IMR-90 (cell line): ENCODE measurements at regions not wholly inside any gene's neighbourhood (a gene's known extent, or its start where the extent isn't known, plus 50 kb on each side); places are given as distances from the start of the nearest gene placed in this dataset.

Experiments used
- ATAC-seq: fragments of 200-7000 bp; cut with Tn5 transposase; 2 replicates; pipeline ENCODE4 v1.9.1; 2020; ENCODE audit warnings: low read depth, mild to moderate bottlenecking, moderate library complexity
- BruUV-seq: library from RNA; stranded (reverse); fragments of 400-500 nt; replicated peaks from 2 replicates; lab custom pipeline; 2021; lab: Mats Ljungman, UMichigan
- CTCF ChIA-PET: fragments of 300-600 bp; formaldehyde crosslinking; extraction: SDS; loops from one replicate; lab custom pipeline; 2021; ENCODE audit warnings: antibody characterized with exemption; lab: Yijun Ruan, JAX
- POLR2A ChIA-PET: fragments of 300-600 bp; sonication (Branson Sonifier 250); formaldehyde crosslinking; loops from one replicate; lab custom pipeline; 2022; ENCODE audit warnings: antibody characterized with exemption; ENCODE audit not compliant: unreplicated experiment; lab: Charles Lee
- DNase-seq: peaks from one replicate; pipeline ENCODE4 v3.0.0; 2013
- H2AFZ ChIP-seq: replicated peaks from 2 replicates; pipeline ENCODE3; 2013; ENCODE audit warnings: low read length, mild to moderate bottlenecking; ENCODE audit not compliant: poor library complexity
- H2AK5ac ChIP-seq: 2 replicates; pipeline ENCODE4 v1.6.1; 2013; ENCODE audit warnings: low read depth, low read length, inconsistent platforms
- H2AK9ac ChIP-seq: replicated peaks from 2 replicates; pipeline ENCODE3; 2013; ENCODE audit warnings: mild to moderate bottlenecking, low read depth, low read length, moderate library complexity; ENCODE audit not compliant: poor library complexity
- H2BK120ac ChIP-seq: 2 replicates; pipeline ENCODE4 v1.6.1; 2013; ENCODE audit warnings: low read depth, low read length, inconsistent platforms
- H2BK15ac ChIP-seq: 3 replicates; pipeline ENCODE4 v1.6.1; 2013; ENCODE audit warnings: low read depth, low read length, inconsistent platforms
- H2BK20ac ChIP-seq: 2 replicates; pipeline ENCODE4 v1.6.1; 2013; ENCODE audit warnings: low read depth, mild to moderate bottlenecking, inconsistent platforms, low read length, moderate library complexity
- H2BK5ac ChIP-seq: 2 replicates; pipeline ENCODE4 v1.6.1; 2013; ENCODE audit warnings: mild to moderate bottlenecking, low read depth, low read length, inconsistent platforms; ENCODE audit not compliant: poor library complexity, severe bottlenecking
- H3K14ac ChIP-seq: replicated peaks from 2 replicates; pipeline ENCODE4 v1.6.1; 2013; ENCODE audit warnings: low read depth, low read length, inconsistent platforms
- H3K18ac ChIP-seq: 2 replicates; pipeline ENCODE4 v1.6.1; 2013; ENCODE audit warnings: low read depth, low read length, control low read depth
- H3K23ac ChIP-seq: 2 replicates; pipeline ENCODE4 v1.6.1; 2013; ENCODE audit warnings: low read depth, low read length, inconsistent platforms
- H3K27ac ChIP-seq: 2 replicates; pipeline ENCODE4 v1.5.1; 2013; ENCODE audit warnings: mild to moderate bottlenecking, control low read depth, low read length; ENCODE audit not compliant: insufficient read depth
- H3K27me3 ChIP-seq: 2 replicates; pipeline ENCODE4 v1.6.1; 2013; ENCODE audit warnings: low read length; ENCODE audit not compliant: control insufficient read depth, insufficient read depth
- H3K36me3 ChIP-seq: 2 replicates; pipeline ENCODE4 v1.6.1; 2013; ENCODE audit warnings: low read length, mixed read lengths; ENCODE audit not compliant: control insufficient read depth, insufficient read depth
- H3K4ac ChIP-seq: 2 replicates; pipeline ENCODE4 v1.6.1; 2013; ENCODE audit warnings: low read depth, low read length, inconsistent platforms
- H3K4me1 ChIP-seq: 2 replicates; pipeline ENCODE4 v1.6.1; 2013; ENCODE audit warnings: low read length, mixed read lengths; ENCODE audit not compliant: control insufficient read depth, insufficient read depth
- H3K4me2 ChIP-seq: 2 replicates; pipeline ENCODE4 v1.6.1; 2013; ENCODE audit warnings: low read depth, mild to moderate bottlenecking, control low read depth, low read length, moderate library complexity
- H3K4me3 ChIP-seq: 2 replicates; pipeline ENCODE4 v1.5.1; 2013; ENCODE audit warnings: low read depth, mild to moderate bottlenecking, control low read depth, low read length, moderate library complexity; ENCODE audit not compliant: insufficient read depth
- H3K56ac ChIP-seq: 2 replicates; pipeline ENCODE4 v1.6.1; 2013; ENCODE audit warnings: low read length, inconsistent platforms; ENCODE audit not compliant: insufficient read depth; ENCODE audit errors: extremely low read depth
- H3K79me1 ChIP-seq, 2 experiments: 2 replicates each; pipeline ENCODE4 v1.6.1; 2013; ENCODE audit warnings: low read length in 2 of 2, inconsistent platforms in 1 of 2, low read depth in 1 of 2
- H3K9ac ChIP-seq: 2 replicates; pipeline ENCODE4 v1.6.1; 2013; ENCODE audit warnings: low read depth, low read length, control low read depth
- H3K9me1 ChIP-seq: 2 replicates; pipeline ENCODE4 v1.6.1; 2013; ENCODE audit warnings: low read length, inconsistent platforms; ENCODE audit not compliant: insufficient read depth
- H3K9me3 ChIP-seq: 2 replicates; pipeline ENCODE4 v1.6.1; 2013; ENCODE audit warnings: low read length; ENCODE audit not compliant: control insufficient read depth, insufficient read depth
- H4K20me1 ChIP-seq: 2 replicates; pipeline ENCODE4 v1.6.1; 2013; ENCODE audit warnings: low read length, inconsistent platforms; ENCODE audit not compliant: insufficient read depth
- H4K5ac ChIP-seq: 2 replicates; pipeline ENCODE4 v1.6.1; 2013; ENCODE audit warnings: mild to moderate bottlenecking, low read depth, low read length, control low read depth
- H4K8ac ChIP-seq, 2 experiments: 2 replicates each; pipeline ENCODE4 v1.6.1; 2013; ENCODE audit warnings: low read depth in 2 of 2, low read length in 2 of 2, control low read depth in 1 of 2, inconsistent platforms in 1 of 2
- H4K91ac ChIP-seq: 2 replicates; pipeline ENCODE4 v1.6.1; 2013; ENCODE audit warnings: low read depth, low read length, inconsistent platforms; ENCODE audit not compliant: insufficient read depth
- CEBPB ChIP-seq: IDR thresholded peaks from 2 replicates; pipeline ENCODE4 v1.6.1; 2012; ENCODE audit warnings: low read depth, low read length, improper control_type of control experiment
- CHD1 ChIP-seq: IDR thresholded peaks from 2 replicates; pipeline ENCODE4 v1.6.1; 2012; ENCODE audit warnings: low read depth, low read length, improper control_type of control experiment
- FOS ChIP-seq: fragments of 150-350 bp; IDR thresholded peaks from 2 replicates; pipeline ENCODE4 v1.6.1; 2016; ENCODE audit warnings: low read depth, low read length
- MAFK ChIP-seq: IDR thresholded peaks from 2 replicates; pipeline ENCODE4 v1.6.1; 2012; ENCODE audit warnings: low read depth, low read length, improper control_type of control experiment
- MAZ ChIP-seq: IDR thresholded peaks from 2 replicates; pipeline ENCODE4 v1.6.1; 2012; ENCODE audit warnings: low read depth, mild to moderate bottlenecking, low read length, improper control_type of control experiment, moderate library complexity, borderline replicate concordance
- MXI1 ChIP-seq: IDR thresholded peaks from 2 replicates; pipeline ENCODE4 v1.6.1; 2012; ENCODE audit warnings: low read depth, mild to moderate bottlenecking, low read length, moderate library complexity, borderline replicate concordance
- NFE2L2 ChIP-seq: fragments of 150-350 bp; IDR thresholded peaks from 2 replicates; pipeline ENCODE4 v1.6.1; 2016; ENCODE audit warnings: low read depth, mild to moderate bottlenecking, low read length
- RAD21 ChIP-seq: IDR thresholded peaks from 2 replicates; pipeline ENCODE4 v1.6.1; 2012; ENCODE audit warnings: low read length, improper control_type of control experiment
- RFX5 ChIP-seq: IDR thresholded peaks from 2 replicates; pipeline ENCODE4 v1.8.0; 2012; ENCODE audit warnings: low read depth, mild to moderate bottlenecking, low read length, moderate library complexity
- WGBS, 2 experiments: methylation state at CpG; one replicate each; pipeline versions ENCODE4 v1.1.5 to v1.1.7; 2013; ENCODE audit warnings: missing lambda C conversion rate in 2 of 2; ENCODE audit not compliant: insufficient read length in 1 of 2; ENCODE audit errors: extremely low coverage in 2 of 2; 5-methylcytosine and 5-hydroxymethylcytosine counted together
- dilution Hi-C: fragments of 300-500 bp; cut with HindIII; formaldehyde crosslinking; loops from one replicate; pipeline ENCODE4 v1.14.3; 2018; ENCODE audit warnings: low sequenced_read_pairs; ENCODE audit not compliant: unreplicated experiment
- in situ Hi-C: fragments of 300-500 bp; cut with MboI; formaldehyde crosslinking; loops from 3 replicates; pipeline ENCODE4 v1.14.3; 2019; ENCODE audit warnings: low sequenced_read_pairs, inconsistent platforms, mixed read lengths
- intact Hi-C: fragments of 100-400 bp; cut with micrococcal nuclease; formaldehyde crosslinking; loops from 2 replicates; pipeline ENCODE4 v1.10.0; 2022

- H3K4me2 ChIP-seq = no peak overlapping the region
- ChIA-PET CTCF (no interaction called here), POLR2A (interaction anchor here (0.5 kb wide), 1 partner anchor 877 kb away, joined by 4 read pairs; no protein-coding TSS in a partner anchor)
- ATAC-seq (no peak), DNase-seq (no peak)
- H2BK120ac ChIP-seq = no peak overlapping the region
- no peak for TF ChIP-seq RFX5
- no peak for TF ChIP-seq MXI1
- TF ChIP-seq RAD21 = no peak
- TF ChIP-seq MAFK = no peak
- TF ChIP-seq CHD1 = no peak
- no peak for TF ChIP-seq MAZ
- no peak for TF ChIP-seq CEBPB
- no peak for TF ChIP-seq NFE2L2
- TF ChIP-seq FOS = no peak
- H3K14ac ChIP-seq = no peak overlapping the region
- H3K18ac ChIP-seq = no peak overlapping the region
- no peak overlapping the region for H3K23ac ChIP-seq
- H2AK9ac ChIP-seq = no peak overlapping the region
- dilution Hi-C loops = no loop called here
- no peak overlapping the region for H3K9ac ChIP-seq
- H3K36me3 ChIP-seq = no peaks in the 10 kb centered on the region
- H3K79me1 ChIP-seq = no peaks in the 10 kb centered on the region
- intact Hi-C loops = no loop called here
- no peak overlapping the region for H2BK20ac ChIP-seq
- H3K27me3 ChIP-seq = no peaks in the 10 kb centered on the region
- no peak overlapping the region for H2AFZ ChIP-seq
- H3K27ac ChIP-seq = no peak overlapping the region
- H3K56ac ChIP-seq = no peak overlapping the region
- H3K4ac ChIP-seq = no peak overlapping the region
- H3K4me3 ChIP-seq = no peak overlapping the region
- H2BK5ac ChIP-seq = no peak overlapping the region
- H3K4me1 ChIP-seq = no peaks in the 10 kb centered on the region
- in situ Hi-C loops = no loop called here
- no peaks in the 10 kb centered on the region for H4K20me1 ChIP-seq
- no peaks in the 10 kb centered on the region for H3K9me3 ChIP-seq
- no peak overlapping the region for H2BK15ac ChIP-seq
- no peaks in the 10 kb centered on the region for H3K9me1 ChIP-seq
- WGBS, 2 experiments = 60% methylated on average over 1 of the region's 4 CpGs; no CpG with 5 or more reads in 1 of the 2 experiments
- H4K91ac ChIP-seq = no peak overlapping the region
- BruUV-seq = no TSS peak
- no peak overlapping the region for H4K8ac ChIP-seq
- H2AK5ac ChIP-seq = no peak overlapping the region
- H4K5ac ChIP-seq = no peak overlapping the region
Observed at GRCh38 chr3:176737480-176738110, 459.7 kb downstream of the TBL1XR1 start.
